Ovary (tissue), 3 donors: ENCODE measurements at regions not wholly inside any gene's neighbourhood (a gene's known extent, or its start where the extent isn't known, plus 50 kb on each side); places are given as distances from the start of the nearest gene placed in this dataset.

Experiments
- CTCF ChIP-seq, 3 donors: fragments of 450-650 bp in 2 of 3; fragments of 200-600 bp in 1 of 3; IDR thresholded peaks; one replicate each; pipeline versions ENCODE4 v1.5.1 to v1.8.0; 2016 to 2022; ENCODE audit warnings: antibody characterized with exemption in 3 of 3, mild to moderate bottlenecking in 1 of 3
- POLR2A ChIP-seq: fragments of 450-650 bp; IDR thresholded peaks from one replicate; pipeline ENCODE4 v1.6.1; 2017; ENCODE audit warnings: antibody characterized with exemption, mild to moderate bottlenecking, moderate library complexity
- donor health status: DM: no; HTN: no; CAD: no.

DNA sequence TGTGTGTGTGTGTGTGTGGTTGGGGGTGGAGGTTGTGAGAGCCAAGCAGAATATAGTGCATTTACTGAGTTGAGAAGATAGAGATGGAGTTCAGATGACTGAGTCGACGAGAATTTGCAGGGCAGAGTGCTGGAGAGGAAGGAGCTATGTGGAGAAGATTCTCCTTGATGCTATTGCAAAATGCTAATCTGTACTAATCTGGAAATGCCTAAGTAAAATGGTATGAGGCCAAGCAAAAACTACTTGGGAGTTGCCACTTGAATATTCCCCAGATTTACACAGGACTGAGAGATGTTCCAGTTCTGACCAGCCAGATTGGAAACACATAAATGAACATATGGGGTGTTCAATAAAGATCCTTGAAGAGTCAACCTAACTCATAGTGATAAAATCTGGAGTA, 316.4 kb downstream of the NSUN3 start:
- no peak for TF ChIP-seq CTCF (IDR thresholded peaks at IDR 0.05)
- TF ChIP-seq POLR2A = no peak
